ENCODE measurements at regions not wholly inside any gene's neighbourhood (a gene's known extent, or its start where the extent isn't known, plus 50 kb on each side); places are given as distances from the start of the nearest gene placed in this dataset.

DNA sequence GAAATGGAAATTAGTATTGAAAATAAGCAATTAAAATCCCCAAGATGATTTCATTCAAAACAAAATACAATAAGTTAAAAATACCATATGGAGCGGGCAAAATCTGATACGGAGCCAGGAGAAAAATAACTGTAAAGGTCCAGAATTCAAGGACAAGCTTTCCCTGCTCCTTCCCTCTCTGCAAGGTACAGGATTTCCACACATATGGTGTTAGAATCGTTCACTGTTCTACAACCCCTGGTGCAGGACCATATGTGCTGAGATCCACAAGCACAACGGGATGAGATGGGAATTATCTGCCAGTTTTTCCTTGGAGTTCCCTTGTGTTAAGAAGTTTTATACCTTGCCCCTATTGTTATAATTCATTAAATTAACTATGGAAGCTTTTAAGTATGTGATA, 94.7 kb upstream of the DMAC1 start:
- no peak overlapping the region for H3K4me3 Mint-ChIP-seq
- H3K27ac ChIP-seq (ENCODE audit: insufficient read length, low read depth, low read length): no peak overlapping the region
- peaks cover 3 to 7% of the 10 kb centered on the region in 2 experiments; a peak in 3 of 5 replicates for H3K9me3 Mint-ChIP-seq
- no peak overlapping the region for H2AFZ ChIP-seq (ENCODE audit: low read length)
- H2BK15ac ChIP-seq (ENCODE audit: low read depth, low read length): no peak overlapping the region; the same call in 1 of the 2 replicates
- peaks cover 2% of the 10 kb centered on the region; the same call in 1 of the 2 replicates for H3K79me2 ChIP-seq (ENCODE audit: insufficient read depth, low read length)
- H3K4me1 ChIP-seq (ENCODE audit: insufficient read depth, low read length): no peaks in the 10 kb centered on the region
- no peak overlapping the region for H3K23ac ChIP-seq (ENCODE audit: insufficient read length, low read depth, low read length)
- no peak overlapping the region for H4K8ac ChIP-seq (replicated peaks; ENCODE audit: insufficient read length, low read depth, low read length)
- no peak overlapping the region for H3T11ph ChIP-seq (ENCODE audit: low read length)
- no peak overlapping the region for H4K5ac ChIP-seq (ENCODE audit: insufficient read length, low read depth, low read length)
- no peaks in the 10 kb centered on the region for H3K27me3 Mint-ChIP-seq (ENCODE audit: low read depth)
- H3K14ac ChIP-seq (ENCODE audit: insufficient read depth, low read length): no peak overlapping the region
- no peak overlapping the region for H4K91ac ChIP-seq (ENCODE audit: insufficient read length, low read depth, low read length)
- no peak overlapping the region for H3K4me2 ChIP-seq (ENCODE audit: insufficient read depth, insufficient read length, low read length)
- H3K56ac ChIP-seq (ENCODE audit: insufficient read length, low read depth, low read length): no peak overlapping the region
- DNase-seq: no peak
- no peak overlapping the region for H3K4ac ChIP-seq (ENCODE audit: low read depth, low read length)
- H2BK120ac ChIP-seq (ENCODE audit: low read depth, low read length, poor library complexity, severe bottlenecking): no peak overlapping the region
- TF ChIP-seq, protein P1, sequence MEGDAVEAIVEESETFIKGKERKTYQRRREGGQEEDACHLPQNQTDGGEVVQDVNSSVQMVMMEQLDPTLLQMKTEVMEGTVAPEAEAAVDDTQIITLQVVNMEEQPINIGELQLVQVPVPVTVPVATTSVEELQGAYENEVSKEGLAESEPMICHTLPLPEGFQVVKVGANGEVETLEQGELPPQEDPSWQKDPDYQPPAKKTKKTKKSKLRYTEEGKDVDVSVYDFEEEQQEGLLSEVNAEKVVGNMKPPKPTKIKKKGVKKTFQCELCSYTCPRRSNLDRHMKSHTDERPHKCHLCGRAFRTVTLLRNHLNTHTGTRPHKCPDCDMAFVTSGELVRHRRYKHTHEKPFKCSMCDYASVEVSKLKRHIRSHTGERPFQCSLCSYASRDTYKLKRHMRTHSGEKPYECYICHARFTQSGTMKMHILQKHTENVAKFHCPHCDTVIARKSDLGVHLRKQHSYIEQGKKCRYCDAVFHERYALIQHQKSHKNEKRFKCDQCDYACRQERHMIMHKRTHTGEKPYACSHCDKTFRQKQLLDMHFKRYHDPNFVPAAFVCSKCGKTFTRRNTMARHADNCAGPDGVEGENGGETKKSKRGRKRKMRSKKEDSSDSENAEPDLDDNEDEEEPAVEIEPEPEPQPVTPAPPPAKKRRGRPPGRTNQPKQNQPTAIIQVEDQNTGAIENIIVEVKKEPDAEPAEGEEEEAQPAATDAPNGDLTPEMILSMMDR (conservative IDR thresholded peaks at IDR 0.05): no peak
- no peak overlapping the region for H2BK5ac ChIP-seq (ENCODE audit: insufficient read length, low read length)
- no peak overlapping the region for H3K9ac ChIP-seq (ENCODE audit: extremely low read depth, insufficient read length, low read length)
- no peaks in the 10 kb centered on the region for H4K20me1 ChIP-seq (ENCODE audit: control insufficient read depth, insufficient read depth, insufficient read length)
- no peak overlapping the region for H2BK12ac ChIP-seq (ENCODE audit: insufficient read length, low read depth, low read length)
- H3K23me2 ChIP-seq (ENCODE audit: insufficient read length, low read depth, low read length, poor library complexity, severe bottlenecking): no peaks in the 10 kb centered on the region
- no peak overlapping the region for H3K27ac Mint-ChIP-seq
- no peaks in the 10 kb centered on the region for H3K79me1 ChIP-seq (ENCODE audit: insufficient read depth, low read depth, low read length, poor library complexity, severe bottlenecking)
- H3K9me3 ChIP-seq (ENCODE audit: control insufficient read depth, low read depth, low read length): no peaks in the 10 kb centered on the region
- H3K4me1 Mint-ChIP-seq: no peaks in the 10 kb centered on the region
- H2BK20ac ChIP-seq (ENCODE audit: low read depth, low read length, poor library complexity, severe bottlenecking): no peak overlapping the region
- WGBS (ENCODE audit: extremely low coverage, insufficient read length, low lambda C conversion rate): no CpG with 5 or more reads among the region's 4 CpGs
- no peak overlapping the region for H3K18ac ChIP-seq (ENCODE audit: insufficient read length, low read depth, low read length)
- peaks cover 3 to 9% (median 7%) of the 10 kb centered on the region in 3 experiments; a peak in 4 of 7 replicates for H3K36me3 Mint-ChIP-seq (ENCODE audit: insufficient read depth in 1 of 3, low read depth in 3 of 3)
- H2AK5ac ChIP-seq (ENCODE audit: insufficient read length, low read length): no peak overlapping the region
- H3K27me3 ChIP-seq (ENCODE audit: insufficient read depth, low read length): no peaks in the 10 kb centered on the region

All from H9 (cell line).